Upper lobe of right lung (tissue), 1 donor: ENCODE measurements at regions not wholly inside any gene's neighbourhood (a gene's known extent, or its start where the extent isn't known, plus 50 kb on each side); places are given as distances from the start of the nearest gene placed in this dataset.
A peak's percentile ranks its signal among the peaks of the same experiment; 100 is the strongest.
"Not testable (repeated sequence)": the region's sequence is repeated elsewhere in the genome, so short reads cannot be mapped to it uniquely, and the experiment has no call there.

ENCODE experiments used
- ATAC-seq: fragments of 200-7000 bp; cut with Tn5 transposase; one replicate; pipeline ENCODE4 v1.9.1; 2020; ENCODE audit warnings: mild to moderate bottlenecking, moderate library complexity
- DNase-seq: peaks from one replicate; pipeline ENCODE4 v3.0.0-alpha.2; 2020
- H3K27ac ChIP-seq: fragments of 200-600 bp; one replicate; pipeline ENCODE4 v1.8.0; 2022
- H3K27me3 ChIP-seq: fragments of 200-600 bp; one replicate; pipeline ENCODE4 v1.8.0; 2022; ENCODE audit warnings: mild to moderate bottlenecking
- H3K36me3 ChIP-seq: fragments of 200-600 bp; one replicate; pipeline ENCODE4 v1.8.0; 2022
- H3K4me1 ChIP-seq: fragments of 200-600 bp; one replicate; pipeline ENCODE4 v1.8.0; 2022
- H3K4me3 ChIP-seq: fragments of 200-600 bp; one replicate; pipeline ENCODE4 v1.8.0; 2022; ENCODE audit warnings: mild to moderate bottlenecking
- H3K9me3 ChIP-seq: fragments of 200-600 bp; one replicate; pipeline ENCODE4 v1.8.0; 2022
- CTCF ChIP-seq: fragments of 200-600 bp; IDR thresholded peaks from one replicate; pipeline ENCODE4 v1.8.0; 2022; ENCODE audit warnings: antibody characterized with exemption
- intact Hi-C: fragments of 100-400 bp; cut with DNase I; formaldehyde crosslinking; loops from one replicate; pipeline ENCODE4 v1.11.0; 2022
- donor health status: DM: no; HTN: yes; CAD: no; lungs with severe emphysema.

GRCh38 chr2:21372654-21373053 is 248.9 kb downstream of the TDRD15 start:
- Histone ChIP-seq H3K36me3 (no peaks in the 10 kb centered on the region), H3K9me3 (no peaks in the 10 kb centered on the region), H3K4me3 (no peak overlapping the region), H3K27me3 (no peaks in the 10 kb centered on the region), H3K27ac (no peak overlapping the region), H3K4me1 (no peaks in the 10 kb centered on the region)
- TF ChIP-seq CTCF: peak; percentile 39
- intact Hi-C loops: no loop called here
- peak; percentile 53 for ATAC-seq
- no peak for DNase-seq

GRCh38 chr2:21376864-21377263 is 253.1 kb downstream of the TDRD15 start:
- intact Hi-C loops: no loop called here
- Histone ChIP-seq H3K4me3 (no peak overlapping the region), H3K9me3 (no peaks in the 10 kb centered on the region), H3K36me3 (no peaks in the 10 kb centered on the region), H3K27ac (no peak overlapping the region), H3K27me3 (no peaks in the 10 kb centered on the region), H3K4me1 (no peaks in the 10 kb centered on the region)
- ATAC-seq (no peak), DNase-seq (no peak)
- TF ChIP-seq CTCF: no peak

GRCh38 chr2:21379140-21379539 is 255.4 kb downstream of the TDRD15 start:
- no peak for DNase-seq
- no peak for ATAC-seq
- no peak overlapping the region for H3K4me3 ChIP-seq
- H3K9me3 ChIP-seq: no peaks in the 10 kb centered on the region
- no peaks in the 10 kb centered on the region for H3K36me3 ChIP-seq
- H3K4me1 ChIP-seq: no peaks in the 10 kb centered on the region
- no peaks in the 10 kb centered on the region for H3K27me3 ChIP-seq
- H3K27ac ChIP-seq: no peak overlapping the region
- intact Hi-C loops: no loop called here
- no peak for TF ChIP-seq CTCF

- DNase-seq, intact Hi-C loops, H3K36me3 ChIP-seq, H3K27ac ChIP-seq, ATAC-seq, H3K27me3 ChIP-seq, H3K4me3 ChIP-seq, H3K4me1 ChIP-seq, H3K9me3 ChIP-seq: not testable (repeated sequence)
These were observed 255.9 kb downstream of the TDRD15 start for GRCh38 chr2:21379668-21380067.

GRCh38 chr2:21381421-21381820 is 257.7 kb downstream of the TDRD15 start:
- no peaks in the 10 kb centered on the region for H3K4me1 ChIP-seq
- TF ChIP-seq CTCF: no peak
- no peaks in the 10 kb centered on the region for H3K36me3 ChIP-seq
- intact Hi-C loops: no loop called here
- H3K4me3 ChIP-seq: no peak overlapping the region
- no peaks in the 10 kb centered on the region for H3K9me3 ChIP-seq
- no peak for DNase-seq
- no peak for ATAC-seq
- no peak overlapping the region for H3K27ac ChIP-seq
- H3K27me3 ChIP-seq: no peaks in the 10 kb centered on the region

GRCh38 chr2:21382701-21383520 is 259.1 kb downstream of the TDRD15 start:
- DNase-seq (no peak), ATAC-seq (no peak)
- intact Hi-C loops: no loop called here
- Histone ChIP-seq H3K36me3 (no peaks in the 10 kb centered on the region), H3K27ac (no peak overlapping the region), H3K27me3 (no peaks in the 10 kb centered on the region), H3K4me3 (no peak overlapping the region), H3K4me1 (no peaks in the 10 kb centered on the region), H3K9me3 (no peaks in the 10 kb centered on the region)
- TF ChIP-seq CTCF: no peak
